HG02973 (cell line): ENCODE measurements at regions not wholly inside any gene's neighbourhood (a gene's known extent, or its start where the extent isn't known, plus 50 kb on each side); places are given as distances from the start of the nearest gene placed in this dataset.
"Not testable (repeated sequence)": the region's sequence is repeated elsewhere in the genome, so short reads cannot be mapped to it uniquely, and the experiment has no call there.

Experiments used
- ATAC-seq: cut with Tn5 transposase; IDR thresholded peaks from one replicate; pipeline ENCODE4 v1.9.1; 2021; ENCODE audit warnings: moderate library complexity; ENCODE audit not compliant: unreplicated experiment

GRCh38 chr4:189832528-189832927 lies 108.1 kb upstream of the FRG1 start:
- no peak for ATAC-seq

- no peak for ATAC-seq
These were observed 106.1 kb upstream of the FRG1 start for GRCh38 chr4:189834616-189835015.

GRCh38 chr4:189835505-189835904 lies 105.2 kb upstream of the FRG1 start:
- ATAC-seq = no peak

GRCh38 chr4:189837471-189837870 lies 103.2 kb upstream of the FRG1 start:
- ATAC-seq = no peak

GRCh38 chr4:189838821-189839497 lies 101.7 kb upstream of the FRG1 start:
- no peak for ATAC-seq

GRCh38 chr4:189840356-189840755 lies 100.3 kb upstream of the FRG1 start:
- ATAC-seq = no peak

GRCh38 chr4:189843413-189844009 lies 97.2 kb upstream of the FRG1 start:
- no peak for ATAC-seq

- no peak for ATAC-seq
These were observed 95.4 kb upstream of the FRG1 start for GRCh38 chr4:189845145-189845846.

- ATAC-seq = not testable (repeated sequence)
These were observed 94.6 kb upstream of the FRG1 start for GRCh38 chr4:189846094-189846493.

GRCh38 chr4:189846608-189847007 lies 94.1 kb upstream of the FRG1 start:
- not testable (repeated sequence) for ATAC-seq

GRCh38 chr4:189848672-189849071 lies 92.0 kb upstream of the FRG1 start:
- ATAC-seq = not testable (repeated sequence)

- ATAC-seq = no peak
These were observed 90.3 kb upstream of the FRG1 start for GRCh38 chr4:189850239-189850856.

- ATAC-seq = no peak
These were observed 82.2 kb upstream of the FRG1 start for GRCh38 chr4:189858435-189858834.

GRCh38 chr4:189861101-189861500 lies 79.6 kb upstream of the FRG1 start:
- no peak for ATAC-seq

GRCh38 chr4:189869236-189869635 lies 71.4 kb upstream of the FRG1 start:
- no peak for ATAC-seq

- no peak for ATAC-seq
These were observed 70.0 kb upstream of the FRG1 start for GRCh38 chr4:189870511-189871234.

GRCh38 chr4:189874591-189874990 lies 66.1 kb upstream of the FRG1 start:
- ATAC-seq = no peak

- ATAC-seq = not testable (repeated sequence)
These were observed 59.5 kb upstream of the FRG1 start for GRCh38 chr4:189881190-189881589.

- ATAC-seq = not testable (repeated sequence)
These were observed 52.3 kb upstream of the FRG1 start for GRCh38 chr4:189888407-189888806.
